ENCODE measurements at regions not wholly inside any gene's neighbourhood (a gene's known extent, or its start where the extent isn't known, plus 50 kb on each side); places are given as distances from the start of the nearest gene placed in this dataset.

GRCh38 chr13:67443923-67444322 lies 213.8 kb upstream of the PCDH9 start:
- TF ChIP-seq CTCF (IDR thresholded peaks at IDR 0.05 in 8 of 11, conservative IDR thresholded peaks at IDR 0.05 in 3 of 11), result no peak
- no peak for TF ChIP-seq POLR2AphosphoS5 (IDR thresholded peaks at IDR 0.05)
- no peak for TF ChIP-seq POLR2A (IDR thresholded peaks at IDR 0.05)

Data from spleen (tissue), 7 donors.